ENCODE measurements at regions not wholly inside any gene's neighbourhood (a gene's known extent, or its start where the extent isn't known, plus 50 kb on each side); places are given as distances from the start of the nearest gene placed in this dataset.

GRCh38 chr3:150352931-150353330 lies 55.2 kb upstream of the TSC22D2 start:
- TF ChIP-seq EZH2phosphoT487 (IDR thresholded peaks at IDR 0.05; ENCODE audit: insufficient read depth, low read depth) (no peak), EZH2 (IDR thresholded peaks at IDR 0.05; ENCODE audit: insufficient read depth, poor library complexity, severe bottlenecking) (no peak)
